ENCODE measurements at regions not wholly inside any gene's neighbourhood (a gene's known extent, or its start where the extent isn't known, plus 50 kb on each side); places are given as distances from the start of the nearest gene placed in this dataset.

DNA sequence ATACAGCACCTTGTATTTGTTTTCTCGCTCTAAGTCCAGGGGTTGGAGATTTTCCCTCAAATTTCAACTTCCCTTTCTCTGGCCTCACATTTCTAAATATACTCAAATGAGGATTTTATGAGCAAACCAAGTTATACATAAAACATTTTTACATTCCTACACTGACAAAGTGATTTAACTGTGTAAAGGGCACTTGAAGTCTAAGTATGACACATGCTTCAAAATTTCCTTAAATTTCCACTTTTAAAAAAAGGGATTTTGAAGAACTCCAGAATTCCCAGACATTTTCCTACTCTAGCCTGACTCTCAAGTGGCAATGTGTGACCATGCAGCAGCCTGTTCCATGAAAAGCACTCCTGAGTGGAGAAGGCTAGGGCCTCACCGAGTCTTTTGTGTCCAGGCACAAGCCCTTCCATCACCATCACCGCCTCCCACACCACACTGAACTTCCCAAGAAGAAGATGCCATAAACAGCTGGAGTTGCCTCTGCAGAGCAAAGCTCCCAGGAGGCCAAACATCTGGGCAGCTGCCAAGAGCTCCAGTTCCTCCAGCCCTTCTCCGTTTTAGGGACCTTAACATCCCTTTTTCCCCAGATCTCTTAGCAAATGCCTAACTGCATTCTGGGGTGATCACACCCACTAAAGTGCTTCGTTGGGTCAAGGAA is 68.9 kb downstream of the NCR2 start:
- Histone ChIP-seq H3K4me1 (ENCODE audit: control insufficient read depth in 2 of 2, insufficient read depth in 2 of 2, low read length in 2 of 2) (peaks cover 0 to 8% of the 10 kb centered on the region in 2 donors), H3K9me3 (ENCODE audit: control insufficient read depth in 2 of 2, insufficient read depth in 1 of 2, low read length in 1 of 2) (peaks cover 0 to 5% of the 10 kb centered on the region in 2 donors), H3K36me3 (ENCODE audit: control insufficient read depth in 2 of 2, insufficient read depth in 2 of 2, low read length in 1 of 2) (no peaks in the 10 kb centered on the region), H3K4me3 (ENCODE audit: low read length in 2 of 2) (no peak overlapping the region), H3K27ac (ENCODE audit: low read depth in 1 of 2, low read length in 1 of 2) (no peak overlapping the region), H3K27me3 (ENCODE audit: control insufficient read depth in 2 of 2, insufficient read depth in 1 of 2, low read length in 1 of 2) (peaks cover 4 to 50% of the 10 kb centered on the region in 2 donors)
- whole genome bisulfite sequencing: 91% methylated on average over 5 of the region's 5 CpGs
- DNase-seq (ENCODE audit: low read depth in 6 of 9, low spot score in 9 of 9): no peak

DNA sequence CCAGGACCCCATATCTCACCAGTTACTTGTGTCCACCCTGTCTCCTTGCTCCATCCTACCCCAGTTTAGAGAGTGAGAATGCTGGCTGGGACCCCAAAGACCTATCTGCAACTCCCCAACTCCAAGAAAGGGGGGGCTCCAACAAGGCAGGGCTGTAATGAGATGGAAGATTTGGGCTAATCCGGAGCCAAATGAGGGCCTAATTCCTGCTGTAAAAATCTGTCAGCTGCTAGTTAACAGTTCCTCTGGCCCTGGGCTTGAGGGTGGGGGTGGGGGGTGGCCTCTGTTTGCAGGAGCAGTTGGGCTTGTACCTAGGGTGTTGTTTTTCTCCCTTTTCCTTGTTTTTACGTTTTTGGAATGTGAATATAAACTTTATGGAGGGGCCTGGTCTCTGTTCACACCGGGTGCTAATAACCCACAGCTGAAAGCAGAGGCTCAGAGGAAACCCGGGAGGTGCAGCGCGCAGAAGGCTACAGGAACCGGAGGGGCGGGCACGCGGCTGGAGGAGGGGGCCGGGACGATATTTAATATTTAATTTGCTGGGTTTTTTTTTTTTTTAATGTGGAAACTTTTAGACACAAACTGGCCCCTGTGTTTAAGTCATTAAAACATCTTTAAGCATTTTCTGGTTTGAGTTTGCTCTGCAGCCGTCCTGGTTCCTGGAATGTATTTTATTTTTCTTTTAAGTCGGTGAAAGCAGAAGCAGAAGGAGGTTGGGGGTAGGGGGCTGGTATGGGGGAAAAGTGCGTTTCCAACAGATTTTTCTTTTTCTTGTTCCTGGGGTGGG is 70.7 kb downstream of the NCR2 start:
- Histone ChIP-seq H3K4me1 (ENCODE audit: control insufficient read depth in 2 of 2, insufficient read depth in 2 of 2, low read length in 2 of 2) (peaks cover 0 to 8% of the 10 kb centered on the region in 2 donors), H3K9me3 (ENCODE audit: control insufficient read depth in 2 of 2, insufficient read depth in 1 of 2, low read length in 1 of 2) (peaks cover 0 to 5% of the 10 kb centered on the region in 2 donors), H3K27ac (ENCODE audit: low read depth in 1 of 2, low read length in 1 of 2) (no peak overlapping the region), H3K36me3 (ENCODE audit: control insufficient read depth in 2 of 2, insufficient read depth in 2 of 2, low read length in 1 of 2) (no peaks in the 10 kb centered on the region), H3K4me3 (ENCODE audit: low read length in 2 of 2) (no peak overlapping the region), H3K27me3 (ENCODE audit: control insufficient read depth in 2 of 2, insufficient read depth in 1 of 2, low read length in 1 of 2) (peaks cover 4 to 60% of the 10 kb centered on the region in 2 donors)
- no peak for DNase-seq (ENCODE audit: low read depth in 6 of 9, low spot score in 9 of 9)
- 39% methylated on average over 15 of the region's 15 CpGs for WGBS

DNA sequence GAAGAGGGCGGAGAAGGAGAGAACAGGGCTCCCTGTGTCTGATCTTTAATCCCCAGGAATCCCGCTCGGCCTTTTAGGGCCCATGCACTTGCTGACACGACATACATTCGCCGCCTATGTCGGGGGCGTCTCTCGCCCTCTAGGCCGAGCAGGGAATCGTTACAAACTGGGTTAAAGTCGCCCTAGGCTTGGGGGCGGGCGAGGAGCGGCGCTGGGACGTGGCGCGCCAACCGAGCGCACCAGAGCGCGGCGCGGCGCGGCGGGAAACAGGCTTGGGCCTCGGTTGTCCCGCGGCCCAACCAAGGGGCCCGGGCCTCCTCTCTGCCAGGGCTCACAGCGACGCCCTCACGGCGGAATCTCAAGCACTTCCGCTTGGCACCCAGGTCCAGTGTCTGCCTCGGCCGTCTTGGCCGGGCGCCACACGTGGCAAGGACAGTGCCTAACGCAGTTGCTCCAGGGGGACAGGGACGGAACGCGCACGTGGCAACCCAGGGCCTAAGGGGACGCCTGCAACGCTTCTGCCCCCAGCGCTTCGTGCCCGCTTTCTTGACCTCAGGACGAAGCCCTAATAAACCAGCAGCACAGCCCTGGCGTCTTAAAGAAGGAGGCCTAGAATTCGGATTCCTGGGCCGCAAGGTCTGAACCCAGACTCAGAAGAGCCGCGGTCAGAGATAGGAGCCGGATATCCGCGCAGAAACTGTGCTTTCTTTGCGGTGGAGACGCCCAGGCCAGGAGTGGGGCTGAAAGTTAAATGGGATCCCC is 71.5 kb downstream of the NCR2 start:
- peaks cover 0 to 12% of the 10 kb centered on the region in 2 donors for H3K4me1 ChIP-seq (ENCODE audit: control insufficient read depth in 2 of 2, insufficient read depth in 2 of 2, low read length in 2 of 2)
- peaks cover 0 to 5% of the 10 kb centered on the region in 2 donors for H3K9me3 ChIP-seq (ENCODE audit: control insufficient read depth in 2 of 2, insufficient read depth in 1 of 2, low read length in 1 of 2)
- no peak for DNase-seq (ENCODE audit: low read depth in 6 of 9, low spot score in 9 of 9)
- WGBS: 88% methylated on average over 63 of the region's 63 CpGs
- H3K36me3 ChIP-seq (ENCODE audit: control insufficient read depth in 2 of 2, insufficient read depth in 2 of 2, low read length in 1 of 2): no peaks in the 10 kb centered on the region
- no peak overlapping the region for H3K27ac ChIP-seq (ENCODE audit: low read depth in 1 of 2, low read length in 1 of 2)
- peaks cover 2 to 65% of the 10 kb centered on the region in 2 donors for H3K27me3 ChIP-seq (ENCODE audit: control insufficient read depth in 2 of 2, insufficient read depth in 1 of 2, low read length in 1 of 2)
- H3K4me3 ChIP-seq (ENCODE audit: low read length in 2 of 2): no peak overlapping the region

DNA sequence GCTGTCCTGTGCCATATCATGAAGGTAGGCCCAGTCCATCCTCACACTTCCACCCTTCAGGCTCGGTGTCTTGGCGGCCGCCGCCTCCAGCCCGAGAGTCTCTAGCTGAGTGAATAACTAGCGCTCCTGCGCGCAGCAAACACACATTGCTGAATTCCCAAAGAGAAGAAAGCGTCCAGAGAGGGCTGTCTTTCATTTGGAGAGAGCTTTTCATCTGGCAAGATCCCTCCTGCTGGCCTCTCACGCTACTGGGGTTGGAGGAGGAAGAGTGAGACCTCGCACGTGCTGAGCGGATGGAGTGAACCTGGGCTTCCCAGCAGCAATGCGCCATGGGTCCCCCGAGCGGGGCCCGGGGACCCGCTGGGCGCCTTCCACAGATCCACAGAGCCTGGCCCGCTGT is 73.2 kb downstream of the NCR2 start:
- WGBS: 89% methylated on average over 20 of the region's 20 CpGs
- no peak for DNase-seq (ENCODE audit: low read depth in 6 of 9, low spot score in 9 of 9)
- Histone ChIP-seq H3K36me3 (ENCODE audit: control insufficient read depth in 2 of 2, insufficient read depth in 2 of 2, low read length in 1 of 2) (no peaks in the 10 kb centered on the region), H3K4me3 (ENCODE audit: low read length in 2 of 2) (no peak overlapping the region), H3K9me3 (ENCODE audit: control insufficient read depth in 2 of 2, insufficient read depth in 1 of 2, low read length in 1 of 2) (peaks cover 0 to 5% of the 10 kb centered on the region in 2 donors), H3K4me1 (ENCODE audit: control insufficient read depth in 2 of 2, insufficient read depth in 2 of 2, low read length in 2 of 2) (peaks cover 0 to 28% of the 10 kb centered on the region in 2 donors), H3K27me3 (ENCODE audit: control insufficient read depth in 2 of 2, insufficient read depth in 1 of 2, low read length in 1 of 2) (peaks cover 2 to 69% of the 10 kb centered on the region in 2 donors), H3K27ac (ENCODE audit: low read depth in 1 of 2, low read length in 1 of 2) (no peak overlapping the region)

DNA sequence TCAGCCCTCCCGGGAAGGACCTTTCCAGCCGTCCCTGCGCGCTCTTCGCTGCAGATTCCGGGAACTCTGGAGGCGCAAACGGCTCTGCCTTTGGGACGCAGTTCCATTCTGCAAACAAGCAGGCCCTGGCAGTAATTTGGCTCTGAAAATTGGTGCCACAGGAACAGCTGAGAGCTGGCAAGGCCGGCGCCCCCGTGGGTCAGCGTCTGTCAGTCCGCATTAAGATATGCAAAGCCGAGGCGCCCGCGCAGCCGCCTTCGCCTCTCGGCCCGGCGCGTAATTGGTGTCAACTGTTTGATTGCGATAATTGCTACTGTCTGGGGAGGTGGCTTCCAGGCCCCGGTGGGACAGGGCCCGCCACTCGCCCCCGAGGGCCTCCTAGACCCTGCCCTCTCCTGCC is 73.6 kb downstream of the NCR2 start:
- Histone ChIP-seq H3K4me1 (ENCODE audit: control insufficient read depth in 2 of 2, insufficient read depth in 2 of 2, low read length in 2 of 2) (peaks cover 0 to 32% of the 10 kb centered on the region in 2 donors), H3K4me3 (ENCODE audit: low read length in 2 of 2) (no peak overlapping the region), H3K27me3 (ENCODE audit: control insufficient read depth in 2 of 2, insufficient read depth in 1 of 2, low read length in 1 of 2) (peaks cover 2 to 69% of the 10 kb centered on the region in 2 donors), H3K27ac (ENCODE audit: low read depth in 1 of 2, low read length in 1 of 2) (no peak overlapping the region), H3K9me3 (ENCODE audit: control insufficient read depth in 2 of 2, insufficient read depth in 1 of 2, low read length in 1 of 2) (peaks cover 0 to 5% of the 10 kb centered on the region in 2 donors), H3K36me3 (ENCODE audit: control insufficient read depth in 2 of 2, insufficient read depth in 2 of 2, low read length in 1 of 2) (no peaks in the 10 kb centered on the region)
- no peak for DNase-seq (ENCODE audit: low read depth in 6 of 9, low spot score in 9 of 9)
- WGBS: 88% methylated on average over 29 of the region's 29 CpGs

DNA sequence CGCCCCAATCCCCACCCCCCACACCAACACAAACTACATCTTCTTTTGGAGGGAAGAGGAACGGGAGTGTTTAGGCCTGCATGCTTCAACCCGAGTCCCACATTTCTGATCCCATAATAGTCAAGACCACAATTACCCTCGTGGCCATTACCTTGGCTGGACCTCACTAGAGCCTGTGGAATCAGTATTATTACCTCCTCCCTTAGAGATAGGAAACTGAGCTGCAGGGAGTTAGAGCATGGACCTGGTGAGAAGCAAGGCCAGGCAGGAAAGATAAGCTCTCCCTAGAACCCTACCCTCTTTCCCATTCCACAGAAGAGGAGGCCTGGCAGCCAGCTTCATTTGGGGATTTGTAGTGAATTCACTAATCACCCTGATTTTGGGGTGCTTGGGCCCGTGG is 74.1 kb downstream of the NCR2 start:
- Histone ChIP-seq H3K27me3 (ENCODE audit: control insufficient read depth in 2 of 2, insufficient read depth in 1 of 2, low read length in 1 of 2) (peaks cover 2 to 68% of the 10 kb centered on the region in 2 donors), H3K4me3 (ENCODE audit: low read length in 2 of 2) (no peak overlapping the region), H3K4me1 (ENCODE audit: control insufficient read depth in 2 of 2, insufficient read depth in 2 of 2, low read length in 2 of 2) (peaks cover 0 to 37% of the 10 kb centered on the region in 2 donors), H3K9me3 (ENCODE audit: control insufficient read depth in 2 of 2, insufficient read depth in 1 of 2, low read length in 1 of 2) (peaks cover 0 to 5% of the 10 kb centered on the region in 2 donors), H3K27ac (ENCODE audit: low read depth in 1 of 2, low read length in 1 of 2) (no peak overlapping the region), H3K36me3 (ENCODE audit: control insufficient read depth in 2 of 2, insufficient read depth in 2 of 2, low read length in 1 of 2) (no peaks in the 10 kb centered on the region)
- no peak for DNase-seq (ENCODE audit: low read depth in 6 of 9, low spot score in 9 of 9)
- WGBS: 92% methylated on average over 5 of the region's 5 CpGs

DNA sequence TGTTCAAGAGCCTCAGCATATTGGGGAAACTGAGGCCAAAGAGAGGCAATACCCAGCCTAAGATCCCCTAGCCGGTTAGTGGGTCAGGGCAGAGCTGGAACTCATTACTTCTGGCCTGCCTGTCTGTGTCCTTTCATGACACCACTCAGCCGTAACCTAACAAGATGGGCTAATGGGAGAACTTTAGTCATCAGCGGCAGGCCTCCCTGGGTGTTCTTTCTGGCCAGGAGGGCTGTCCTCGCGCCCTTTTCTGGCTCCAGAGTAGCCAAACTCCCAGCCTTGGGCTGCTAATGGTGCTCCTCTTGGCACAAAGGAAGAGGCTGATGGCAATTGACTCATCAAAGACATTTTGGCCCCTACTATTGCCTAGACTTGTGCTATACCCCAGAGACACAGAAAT is 76.6 kb downstream of the NCR2 start:
- Histone ChIP-seq H3K27me3 (ENCODE audit: control insufficient read depth in 2 of 2, insufficient read depth in 1 of 2, low read length in 1 of 2) (peaks cover 4 to 57% of the 10 kb centered on the region in 2 donors), H3K36me3 (ENCODE audit: control insufficient read depth in 2 of 2, insufficient read depth in 2 of 2, low read length in 1 of 2) (no peaks in the 10 kb centered on the region), H3K4me3 (ENCODE audit: low read length in 2 of 2) (no peak overlapping the region), H3K27ac (ENCODE audit: low read depth in 1 of 2, low read length in 1 of 2) (no peak overlapping the region), H3K4me1 (ENCODE audit: control insufficient read depth in 2 of 2, insufficient read depth in 2 of 2, low read length in 2 of 2) (peaks cover 16 to 54% of the 10 kb centered on the region in 2 donors), H3K9me3 (ENCODE audit: control insufficient read depth in 2 of 2, insufficient read depth in 1 of 2, low read length in 1 of 2) (no peaks in the 10 kb centered on the region)
- WGBS: 97% methylated on average over 5 of the region's 5 CpGs
- no peak for DNase-seq (ENCODE audit: low read depth in 6 of 9, low spot score in 9 of 9)

DNA sequence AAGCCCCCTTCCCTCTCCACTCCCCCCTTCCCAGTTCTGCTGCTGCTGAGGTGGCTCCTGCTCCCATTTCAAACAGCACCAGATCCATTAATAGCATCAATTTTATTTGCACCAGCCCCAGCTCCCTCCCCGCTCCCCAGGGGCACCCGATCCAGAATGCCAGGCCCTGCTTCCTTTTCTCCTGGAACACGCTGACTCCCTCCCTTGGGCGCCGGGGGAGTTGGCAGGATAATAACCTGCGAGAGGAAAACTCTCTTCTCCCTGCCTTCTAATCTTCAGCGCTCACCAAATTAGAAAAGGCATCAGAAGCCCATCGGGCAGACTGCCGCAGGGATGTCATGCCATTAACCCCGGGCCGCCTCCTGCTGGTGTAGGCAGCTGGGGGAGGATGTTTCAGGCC is 77.8 kb downstream of the NCR2 start:
- no peak for DNase-seq (ENCODE audit: low read depth in 6 of 9, low spot score in 9 of 9)
- Histone ChIP-seq H3K4me1 (ENCODE audit: control insufficient read depth in 2 of 2, insufficient read depth in 2 of 2, low read length in 2 of 2) (peaks cover 25 to 64% of the 10 kb centered on the region in 2 donors), H3K36me3 (ENCODE audit: control insufficient read depth in 2 of 2, insufficient read depth in 2 of 2, low read length in 1 of 2) (no peaks in the 10 kb centered on the region), H3K27ac (ENCODE audit: low read depth in 1 of 2, low read length in 1 of 2) (no peak overlapping the region), H3K9me3 (ENCODE audit: control insufficient read depth in 2 of 2, insufficient read depth in 1 of 2, low read length in 1 of 2) (no peaks in the 10 kb centered on the region), H3K27me3 (ENCODE audit: control insufficient read depth in 2 of 2, insufficient read depth in 1 of 2, low read length in 1 of 2) (peaks cover 4 to 50% of the 10 kb centered on the region in 2 donors), H3K4me3 (ENCODE audit: low read length in 2 of 2) (no peak overlapping the region)
- 83% methylated on average over 11 of the region's 11 CpGs for WGBS

DNA sequence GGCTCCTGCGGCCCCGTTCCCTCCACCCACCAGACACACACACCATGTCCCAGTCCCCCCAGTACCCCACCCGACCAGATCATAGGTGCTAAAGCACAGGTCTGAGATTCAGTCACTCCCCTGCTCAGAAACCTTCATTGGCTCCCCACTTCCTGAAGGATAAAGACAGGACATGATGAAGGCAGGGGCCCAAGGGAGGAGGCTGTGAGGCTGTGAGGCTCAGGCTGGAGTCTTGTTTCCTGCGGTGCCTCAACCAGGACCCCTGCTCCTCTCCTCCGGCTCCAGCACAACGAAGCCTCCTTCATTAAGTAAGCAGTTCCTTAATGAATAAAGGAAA is 81.1 kb downstream of the NCR2 start:
- Histone ChIP-seq H3K27ac (ENCODE audit: low read depth in 1 of 2, low read length in 1 of 2) (no peak overlapping the region), H3K4me1 (ENCODE audit: control insufficient read depth in 2 of 2, insufficient read depth in 2 of 2, low read length in 2 of 2) (peaks cover 25 to 64% of the 10 kb centered on the region in 2 donors), H3K27me3 (ENCODE audit: control insufficient read depth in 2 of 2, insufficient read depth in 1 of 2, low read length in 1 of 2) (peaks cover 4 to 29% of the 10 kb centered on the region in 2 donors), H3K4me3 (ENCODE audit: low read length in 2 of 2) (no peak overlapping the region), H3K9me3 (ENCODE audit: control insufficient read depth in 2 of 2, insufficient read depth in 1 of 2, low read length in 1 of 2) (peaks cover 0 to 5% of the 10 kb centered on the region in 2 donors), H3K36me3 (ENCODE audit: control insufficient read depth in 2 of 2, insufficient read depth in 2 of 2, low read length in 1 of 2) (no peaks in the 10 kb centered on the region)
- no peak for DNase-seq (ENCODE audit: low read depth in 6 of 9, low spot score in 9 of 9)
- WGBS: 69% methylated on average over 6 of the region's 6 CpGs

Data from thymus (tissue), 11 donors.